KMS-11 (cell line): ENCODE measurements at regions not wholly inside any gene's neighbourhood (a gene's known extent, or its start where the extent isn't known, plus 50 kb on each side); places are given as distances from the start of the nearest gene placed in this dataset.

Experiments used
- H2AFZ ChIP-seq: fragments of 200-600 bp; sonication (generic); 2 replicates; pipeline ENCODE4 v1.6.1; 2016; ENCODE audit warnings: antibody characterized with exemption, mixed run types, low read depth
- H3K27ac ChIP-seq: fragments of 200-600 bp; sonication (generic); 2 replicates; pipeline ENCODE4 v1.6.1; 2016; ENCODE audit warnings: mild to moderate bottlenecking, mixed run types
- H3K27me3 ChIP-seq: fragments of 200-600 bp; sonication (generic); 2 replicates; pipeline ENCODE4 v1.6.1; 2017; ENCODE audit warnings: mild to moderate bottlenecking, low read depth, mixed run types, moderate library complexity; ENCODE audit not compliant: insufficient read depth
- H3K36me3 ChIP-seq: fragments of 200-600 bp; sonication (generic); 2 replicates; pipeline ENCODE4 v1.6.1; 2017; ENCODE audit warnings: mild to moderate bottlenecking, mixed run types; ENCODE audit not compliant: insufficient read depth
- H3K4me1 ChIP-seq: fragments of 200-600 bp; sonication (generic); 2 replicates; pipeline ENCODE4 v1.6.1; 2016; ENCODE audit warnings: mild to moderate bottlenecking, low read depth, mixed run types; ENCODE audit not compliant: poor library complexity, severe bottlenecking
- H3K4me2 ChIP-seq: fragments of 200-600 bp; sonication (generic); 2 replicates; pipeline ENCODE4 v1.7.0; 2016; ENCODE audit warnings: mild to moderate bottlenecking, mixed run types
- H3K4me3 ChIP-seq: fragments of 200-600 bp; sonication (generic); IDR thresholded peaks from 2 replicates; pipeline ENCODE4 v1.6.1; 2017; ENCODE audit warnings: low read depth, low read length, mixed read lengths; ENCODE audit not compliant: insufficient read depth
- H3K79me2 ChIP-seq: fragments of 200-600 bp; sonication (generic); 2 replicates; pipeline ENCODE4 v1.6.1; 2016; ENCODE audit warnings: low read depth, mixed run types; ENCODE audit not compliant: insufficient read depth
- H3K9ac ChIP-seq: fragments of 200-600 bp; sonication (generic); 2 replicates; pipeline ENCODE4 v1.6.1; 2016; ENCODE audit warnings: mild to moderate bottlenecking, mixed run types
- H4K20me1 ChIP-seq: fragments of 200-600 bp; sonication (generic); 2 replicates; pipeline ENCODE4 v1.6.1; 2016; ENCODE audit warnings: mild to moderate bottlenecking, mixed run types; ENCODE audit not compliant: insufficient read depth
- CTCF ChIP-seq: fragments of 200-600 bp; sonication (generic); conservative IDR thresholded peaks from 2 replicates; pipeline ENCODE4 v1.6.1; 2017; ENCODE audit warnings: low read depth, mild to moderate bottlenecking, antibody characterized with exemption, low read length, moderate library complexity, mixed read lengths

GRCh38 chr2:5412001-5412400, 280.2 kb upstream of the SOX11 start:
- no peak overlapping the region for H3K9ac ChIP-seq
- H2AFZ ChIP-seq: no peak overlapping the region
- no peaks in the 10 kb centered on the region for H3K27me3 ChIP-seq
- H3K4me3 ChIP-seq: no peak overlapping the region
- H4K20me1 ChIP-seq: no peaks in the 10 kb centered on the region
- no peak overlapping the region for H3K4me2 ChIP-seq
- no peaks in the 10 kb centered on the region for H3K79me2 ChIP-seq
- no peaks in the 10 kb centered on the region for H3K36me3 ChIP-seq
- H3K27ac ChIP-seq: no peak overlapping the region
- H3K4me1 ChIP-seq: no peaks in the 10 kb centered on the region
- no peak for TF ChIP-seq CTCF

GRCh38 chr2:5433855-5434254, 258.3 kb upstream of the SOX11 start:
- Histone ChIP-seq H3K9ac (no peak overlapping the region), H2AFZ (no peak overlapping the region), H3K36me3 (no peaks in the 10 kb centered on the region), H3K79me2 (no peaks in the 10 kb centered on the region), H3K27ac (no peak overlapping the region), H4K20me1 (no peaks in the 10 kb centered on the region), H3K4me3 (no peak overlapping the region), H3K27me3 (no peaks in the 10 kb centered on the region), H3K4me2 (no peak overlapping the region), H3K4me1 (no peaks in the 10 kb centered on the region)
- TF ChIP-seq CTCF: no peak

GRCh38 chr2:5437375-5437774, 254.8 kb upstream of the SOX11 start:
- Histone ChIP-seq H3K4me3 (no peak overlapping the region), H3K27me3 (no peaks in the 10 kb centered on the region), H3K27ac (no peak overlapping the region), H3K9ac (no peak overlapping the region), H3K4me1 (no peaks in the 10 kb centered on the region), H4K20me1 (no peaks in the 10 kb centered on the region), H3K36me3 (no peaks in the 10 kb centered on the region), H3K79me2 (no peaks in the 10 kb centered on the region), H3K4me2 (no peak overlapping the region), H2AFZ (no peak overlapping the region)
- no peak for TF ChIP-seq CTCF

- no peaks in the 10 kb centered on the region for H3K27me3 ChIP-seq
- H3K4me1 ChIP-seq: no peaks in the 10 kb centered on the region
- no peaks in the 10 kb centered on the region for H3K36me3 ChIP-seq
- H3K27ac ChIP-seq: no peak overlapping the region
- H3K9ac ChIP-seq: no peak overlapping the region
- H3K79me2 ChIP-seq: no peaks in the 10 kb centered on the region
- H2AFZ ChIP-seq: no peak overlapping the region
- no peaks in the 10 kb centered on the region for H4K20me1 ChIP-seq
- TF ChIP-seq CTCF: no peak
- H3K4me2 ChIP-seq: no peak overlapping the region
- no peak overlapping the region for H3K4me3 ChIP-seq
These were observed 252.0 kb upstream of the SOX11 start for GRCh38 chr2:5440174-5440573.

- Histone ChIP-seq H3K27me3 (no peaks in the 10 kb centered on the region), H3K9ac (no peak overlapping the region), H2AFZ (no peak overlapping the region), H3K36me3 (no peaks in the 10 kb centered on the region), H3K4me2 (no peak overlapping the region), H3K4me3 (no peak overlapping the region), H4K20me1 (no peaks in the 10 kb centered on the region), H3K79me2 (no peaks in the 10 kb centered on the region), H3K27ac (no peak overlapping the region), H3K4me1 (no peaks in the 10 kb centered on the region)
- TF ChIP-seq CTCF: no peak
These were observed 249.4 kb upstream of the SOX11 start for GRCh38 chr2:5442736-5443135.
